Endothelial cell of umbilical vein (primary cell): ENCODE measurements at regions not wholly inside any gene's neighbourhood (a gene's known extent, or its start where the extent isn't known, plus 50 kb on each side); places are given as distances from the start of the nearest gene placed in this dataset.

Experiments
- BruUV-seq: library from RNA; stranded (reverse); fragments of 400-500 nt; replicated peaks from 2 replicates; lab custom pipeline; 2021; lab: Mats Ljungman, UMichigan
- CTCF ChIA-PET: fragments of 300-600, 350-600 bp; sonication (Branson Sonifier 250); formaldehyde crosslinking; loops from one replicate; lab custom pipeline; 2021; ENCODE audit warnings: antibody characterized with exemption, inconsistent platforms; lab: Charles Lee
- POLR2A ChIA-PET: fragments of 300-600, 350-600 bp; sonication (Branson Sonifier 250); formaldehyde crosslinking; loops from one replicate; lab custom pipeline; 2021; ENCODE audit warnings: antibody characterized with exemption, inconsistent platforms; lab: Charles Lee
- DNase-seq: peaks from one replicate; pipeline ENCODE4 v3.0.0-alpha.2; 2011; ENCODE audit warnings: low read depth, low spot score
- FAIRE-seq: peaks from 2 replicates; lab custom pipeline; 2011; peaks lifted over from hg19 to GRCh38; lab: Jason Lieb, UNC
- H2AFZ ChIP-seq: 2 replicates; pipeline ENCODE4 v1.6.0; 2012; ENCODE audit warnings: low read depth, low read length, control low read depth, inconsistent platforms
- H3K27ac ChIP-seq: 2 replicates; pipeline ENCODE4 v1.5.1; 2011; ENCODE audit warnings: low read depth, mild to moderate bottlenecking, control low read depth, low read length, moderate library complexity; ENCODE audit not compliant: insufficient read depth
- H3K27me3 ChIP-seq, 2 experiments: 2 replicates each; pipeline versions ENCODE4 v1.6.0 to v1.6.1; 2011; ENCODE audit warnings: low read length in 2 of 2, mixed read lengths in 1 of 2; ENCODE audit not compliant: control insufficient read depth in 2 of 2, insufficient read depth in 2 of 2
- H3K36me3 ChIP-seq, 2 experiments: 2 replicates in 1 of 2; 3 replicates in 1 of 2; pipeline ENCODE4 v1.5.1; 2011; ENCODE audit warnings: low read length in 2 of 2, mild to moderate bottlenecking in 1 of 2, moderate library complexity in 1 of 2; ENCODE audit not compliant: control insufficient read depth in 2 of 2, insufficient read depth in 2 of 2; ENCODE audit errors: extremely low read depth in 1 of 2
- H3K4me1 ChIP-seq: 3 replicates; pipeline ENCODE4 v1.5.1; 2011; ENCODE audit warnings: mild to moderate bottlenecking, low read length; ENCODE audit not compliant: control insufficient read depth, insufficient read depth; ENCODE audit errors: extremely low read depth
- H3K4me2 ChIP-seq: 2 replicates; pipeline ENCODE4 v1.6.1; 2011; ENCODE audit warnings: low read length, control low read depth, mixed read lengths; ENCODE audit not compliant: insufficient read depth
- H3K4me3 ChIP-seq, 3 experiments: fragments of 200-600 bp in 1 of 3; sonication (generic), shearing (Covaris generic) in 1 of 3; replicated peaks in 1 of 3; 2 replicates each; pipeline ENCODE4 v1.5.1; 2011 to 2016; ENCODE audit warnings: control low read depth in 3 of 3, low read length in 3 of 3, mild to moderate bottlenecking in 2 of 3, inconsistent platforms in 1 of 3, low read depth in 1 of 3, moderate library complexity in 1 of 3; ENCODE audit not compliant: insufficient read depth in 1 of 3
- H3K79me2 ChIP-seq: 2 replicates; pipeline ENCODE4 v1.6.0; 2012; ENCODE audit warnings: low read length, inconsistent platforms; ENCODE audit not compliant: control insufficient read depth, insufficient read depth
- H3K9ac ChIP-seq: replicated peaks from 2 replicates; pipeline ENCODE3; 2011; ENCODE audit warnings: low read length, control low read depth; ENCODE audit not compliant: insufficient read depth; ENCODE audit errors: extremely low read depth
- H3K9me1 ChIP-seq: replicated peaks from 3 replicates; pipeline ENCODE4 v1.6.0; 2011; ENCODE audit warnings: mild to moderate bottlenecking, low read length; ENCODE audit not compliant: control insufficient read depth, insufficient read depth; ENCODE audit errors: extremely low read depth
- H3K9me3 ChIP-seq: replicated peaks from 2 replicates; pipeline ENCODE4 v1.5.1; 2012; ENCODE audit warnings: low read length, inconsistent platforms; ENCODE audit not compliant: control insufficient read depth, insufficient read depth
- H4K20me1 ChIP-seq: replicated peaks from 2 replicates; pipeline ENCODE3; 2011; ENCODE audit warnings: mild to moderate bottlenecking, low read length; ENCODE audit not compliant: control insufficient read depth, insufficient read depth; ENCODE audit errors: extremely low read depth
- CTCF ChIP-seq, 2 donors: IDR thresholded peaks; 1 replicate in 1 of 2; 2 replicates in 1 of 2; pipeline ENCODE4 v1.5.1; 2011; ENCODE audit warnings: low read length in 2 of 2, mild to moderate bottlenecking in 2 of 2, moderate library complexity in 2 of 2, control low read depth in 1 of 2, inconsistent platforms in 1 of 2, low read depth in 1 of 2; ENCODE audit not compliant: insufficient read depth in 1 of 2; ENCODE audit errors: extremely low read depth in 1 of 2
- EZH2 ChIP-seq: IDR thresholded peaks from 2 replicates; pipeline ENCODE4 v1.6.1; 2012; ENCODE audit warnings: borderline replicate concordance, low read depth, mild to moderate bottlenecking, moderate library complexity, low read length, inconsistent platforms; ENCODE audit not compliant: severe bottlenecking
- FOS ChIP-seq: IDR thresholded peaks from 2 replicates; pipeline ENCODE4 v1.6.1; 2011; ENCODE audit warnings: mild to moderate bottlenecking, low read length, moderate library complexity, borderline replicate concordance; ENCODE audit not compliant: insufficient read depth
- GATA2 ChIP-seq: IDR thresholded peaks from 2 replicates; pipeline ENCODE4 v1.7.0; 2011; ENCODE audit warnings: low read depth, mild to moderate bottlenecking, moderate library complexity, mixed read lengths, low read length; ENCODE audit not compliant: insufficient read length, insufficient read depth
- JUN ChIP-seq: IDR thresholded peaks from 2 replicates; pipeline ENCODE4 v1.6.1; 2011; ENCODE audit warnings: borderline replicate concordance, low read depth; ENCODE audit not compliant: insufficient read length, insufficient read depth
- MAX ChIP-seq: IDR thresholded peaks from 2 replicates; pipeline ENCODE4 v1.6.1; 2011; ENCODE audit not compliant: insufficient read depth, insufficient read length
- MYC ChIP-seq: IDR thresholded peaks from one replicate; pipeline ENCODE4 v1.6.1; 2011; ENCODE audit warnings: mild to moderate bottlenecking, low read depth, low read length
- POLR2A ChIP-seq: IDR thresholded peaks from 2 replicates; pipeline ENCODE4 v1.6.1; 2012; ENCODE audit warnings: low read depth, mild to moderate bottlenecking, control low read depth, low read length
- POLR2AphosphoS5 ChIP-seq: IDR thresholded peaks from 2 replicates; pipeline ENCODE4 v1.6.1; 2012; ENCODE audit warnings: low read depth, mild to moderate bottlenecking, control low read depth, low read length, moderate library complexity; ENCODE audit not compliant: insufficient read depth
- dilution Hi-C: fragments of 300-500 bp; cut with MboI; formaldehyde crosslinking; loops from one replicate; pipeline ENCODE4 v1.15.0; 2019; ENCODE audit warnings: low sequenced_read_pairs; ENCODE audit not compliant: extremely low pct_ligation_motif_present
- intact Hi-C: fragments of 100-400 bp; cut with micrococcal nuclease; formaldehyde crosslinking; loops from one replicate; pipeline ENCODE4 v1.10.0; 2022

- H3K27ac ChIP-seq, result no peak overlapping the region
- H2AFZ ChIP-seq, result no peak overlapping the region
- no peaks in the 10 kb centered on the region for H3K27me3 ChIP-seq
- dilution Hi-C loops, result no loop called here
- no peak overlapping the region for H3K9ac ChIP-seq
- no peak overlapping the region for H3K4me2 ChIP-seq
- H3K9me1 ChIP-seq, result no peaks in the 10 kb centered on the region
- ChIA-PET CTCF (no interaction called here), POLR2A (no interaction called here)
- no TSS peak for BruUV-seq
- no peak overlapping the region for H3K4me3 ChIP-seq
- intact Hi-C loops, result no loop called here
- DNase-seq (no peak), FAIRE-seq (no peak)
- no peaks in the 10 kb centered on the region for H4K20me1 ChIP-seq
- H3K36me3 ChIP-seq, result no peaks in the 10 kb centered on the region
- no peaks in the 10 kb centered on the region for H3K4me1 ChIP-seq
- no peak for TF ChIP-seq MYC
- no peak for TF ChIP-seq FOS
- no peak for TF ChIP-seq POLR2AphosphoS5
- TF ChIP-seq POLR2A, result no peak
- no peak for TF ChIP-seq EZH2
- TF ChIP-seq CTCF (IDR thresholded peaks at IDR 0.05; ENCODE audit: extremely low read depth in 1 of 2, insufficient read depth in 1 of 2, low read depth in 1 of 2, low read length in 2 of 2), result no peak
- no peak for TF ChIP-seq MAX
- TF ChIP-seq GATA2, result no peak
- no peak for TF ChIP-seq JUN
- H3K9me3 ChIP-seq, result peaks cover 2% of the 10 kb centered on the region
- H3K79me2 ChIP-seq, result no peaks in the 10 kb centered on the region
These were observed 120.6 kb downstream of the PRDM9 start for GRCh38 chr5:23627976-23628375.
